Duodenal mucosa (tissue), 2 donors: ENCODE measurements at regions not wholly inside any gene's neighbourhood (a gene's known extent, or its start where the extent isn't known, plus 50 kb on each side); places are given as distances from the start of the nearest gene placed in this dataset.
"Not testable (repeated sequence)": the region's sequence is repeated elsewhere in the genome, so short reads cannot be mapped to it uniquely, and the experiment has no call there.

Experiments used
- H3K27ac ChIP-seq: one replicate; pipeline ENCODE4 v1.7.0; 2013; ENCODE audit warnings: low read depth, low read length
- H3K27me3 ChIP-seq, 2 donors: one replicate each; pipeline ENCODE4 v1.7.0; 2013; ENCODE audit warnings: low read length in 2 of 2, control low read depth in 1 of 2; ENCODE audit not compliant: insufficient read depth in 2 of 2, control insufficient read depth in 1 of 2
- H3K36me3 ChIP-seq, 2 donors: one replicate each; pipeline ENCODE4 v1.7.0; 2013; ENCODE audit warnings: low read length in 2 of 2, control low read depth in 1 of 2; ENCODE audit not compliant: insufficient read depth in 2 of 2, control insufficient read depth in 1 of 2
- H3K4me1 ChIP-seq, 2 donors: one replicate each; pipeline ENCODE4 v1.7.0; 2013; ENCODE audit warnings: low read length in 2 of 2, control low read depth in 1 of 2; ENCODE audit not compliant: insufficient read depth in 2 of 2, control insufficient read depth in 1 of 2
- H3K4me3 ChIP-seq, 2 donors: one replicate each; pipeline ENCODE4 v1.7.0; 2013; ENCODE audit warnings: low read length in 2 of 2, low read depth in 1 of 2
- H3K9ac ChIP-seq, 2 donors: one replicate each; pipeline ENCODE4 v1.7.0; 2013; ENCODE audit warnings: low read length in 2 of 2, low read depth in 1 of 2
- H3K9me3 ChIP-seq, 2 donors: one replicate each; pipeline ENCODE4 v1.7.0; 2013; ENCODE audit warnings: low read length in 2 of 2, control low read depth in 1 of 2; ENCODE audit not compliant: control insufficient read depth in 1 of 2

DNA sequence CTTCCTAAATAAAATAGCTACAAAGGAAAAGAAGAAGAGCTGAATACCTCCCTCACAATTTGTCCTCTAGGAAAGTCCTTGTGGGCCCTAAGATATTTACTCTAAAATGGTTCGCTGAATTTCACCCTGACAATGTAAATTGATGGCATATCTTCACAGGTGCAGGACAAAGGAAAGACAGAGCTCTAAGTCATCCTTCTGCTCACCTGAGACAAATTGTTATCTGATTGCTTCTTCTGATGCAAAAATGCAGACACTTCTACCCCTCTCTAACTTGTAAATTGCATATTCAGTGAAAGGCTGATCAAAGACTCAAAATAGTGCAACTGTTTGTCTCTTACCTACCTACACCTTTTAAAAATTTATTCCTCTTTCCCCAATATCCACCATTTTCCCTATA, 747.2 kb upstream of the PRR20A start:
- no peaks in the 10 kb centered on the region for H3K36me3 ChIP-seq
- H3K9ac ChIP-seq = no peak overlapping the region
- H3K4me1 ChIP-seq = no peaks in the 10 kb centered on the region
- H3K4me3 ChIP-seq = no peak overlapping the region
- H3K27ac ChIP-seq = no peak overlapping the region
- H3K9me3 ChIP-seq = peaks cover 0 to 6% of the 10 kb centered on the region in 2 donors
- H3K27me3 ChIP-seq = no peaks in the 10 kb centered on the region

DNA sequence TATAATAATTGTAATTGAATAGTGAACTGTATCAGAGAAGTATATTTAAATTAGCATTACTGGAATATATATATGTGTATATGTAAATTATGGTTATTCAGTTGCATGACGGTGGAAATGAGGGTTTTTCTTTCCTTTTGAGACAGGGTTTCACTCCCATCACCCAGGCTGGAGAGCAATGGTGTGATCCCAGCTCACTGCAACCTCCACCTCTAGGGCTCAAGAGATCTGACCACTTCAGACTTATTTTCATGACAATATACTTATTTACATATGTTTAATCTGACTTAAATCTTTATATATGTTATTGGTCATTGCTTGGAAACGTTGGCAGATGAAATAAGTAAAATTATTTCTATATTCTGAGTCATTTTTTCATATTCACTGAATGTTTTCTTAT, 744.4 kb upstream of the PRR20A start:
- H3K9me3 ChIP-seq = peaks cover 5 to 10% of the 10 kb centered on the region in 2 donors
- no peaks in the 10 kb centered on the region for H3K4me1 ChIP-seq
- H3K27ac ChIP-seq = no peak overlapping the region
- H3K9ac ChIP-seq = no peak overlapping the region
- H3K36me3 ChIP-seq = no peaks in the 10 kb centered on the region
- no peaks in the 10 kb centered on the region for H3K27me3 ChIP-seq
- H3K4me3 ChIP-seq = no peak overlapping the region

DNA sequence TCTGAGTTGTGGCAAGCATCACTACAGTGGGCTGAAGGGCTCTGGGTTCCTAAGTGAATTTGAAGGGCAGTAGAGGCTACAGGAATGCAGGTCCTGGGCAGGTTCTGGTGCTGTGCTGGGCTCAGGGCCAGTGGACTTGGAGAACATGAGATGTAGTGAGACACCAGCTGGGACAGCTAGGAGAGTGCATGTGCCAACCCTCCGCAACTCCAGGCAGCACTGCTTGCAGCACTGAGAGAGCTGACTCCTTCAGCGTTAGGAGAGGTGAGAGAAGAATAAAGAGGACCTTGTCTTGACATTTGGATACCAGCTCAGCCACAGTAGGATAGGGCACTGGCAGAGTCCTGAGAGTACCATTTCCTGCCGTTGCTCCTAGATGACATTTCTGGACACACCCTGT, 739.9 kb upstream of the PRR20A start:
- no peaks in the 10 kb centered on the region for H3K4me1 ChIP-seq

DNA sequence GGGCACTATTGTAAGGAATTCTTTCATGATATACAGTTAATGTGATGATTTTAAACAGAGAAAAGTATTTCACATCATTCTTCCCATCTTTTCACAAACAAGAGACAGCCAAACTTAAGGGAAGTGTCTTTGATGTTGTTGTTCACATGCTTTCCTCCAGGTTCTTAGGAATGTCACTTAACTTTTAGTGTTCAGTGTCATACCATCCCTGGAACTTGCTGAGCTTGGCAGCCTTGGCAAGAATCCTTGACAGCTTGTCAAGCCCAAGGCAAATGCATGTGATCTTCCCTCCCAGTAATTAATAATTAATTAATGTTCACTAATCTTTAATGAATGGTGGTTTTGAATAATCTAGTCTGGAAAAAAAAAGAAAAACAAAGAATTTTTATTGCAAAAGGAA, 727.9 kb upstream of the PRR20A start:
- H3K4me1 ChIP-seq = no peaks in the 10 kb centered on the region
- no peak overlapping the region for H3K27ac ChIP-seq
- no peak overlapping the region for H3K9ac ChIP-seq
- no peak overlapping the region for H3K4me3 ChIP-seq
- peaks cover 10 to 13% of the 10 kb centered on the region in 2 donors for H3K9me3 ChIP-seq
- no peaks in the 10 kb centered on the region for H3K36me3 ChIP-seq
- no peaks in the 10 kb centered on the region for H3K27me3 ChIP-seq

More for the DNA sequence above, 739.9 kb upstream of the PRR20A start:
- Histone ChIP-seq H3K27me3 (no peaks in the 10 kb centered on the region), H3K9me3 (peaks cover 20 to 30% of the 10 kb centered on the region in 2 donors), H3K36me3 (no peaks in the 10 kb centered on the region), H3K9ac (no peak overlapping the region), H3K4me3 (no peak overlapping the region), H3K27ac (no peak overlapping the region)

DNA sequence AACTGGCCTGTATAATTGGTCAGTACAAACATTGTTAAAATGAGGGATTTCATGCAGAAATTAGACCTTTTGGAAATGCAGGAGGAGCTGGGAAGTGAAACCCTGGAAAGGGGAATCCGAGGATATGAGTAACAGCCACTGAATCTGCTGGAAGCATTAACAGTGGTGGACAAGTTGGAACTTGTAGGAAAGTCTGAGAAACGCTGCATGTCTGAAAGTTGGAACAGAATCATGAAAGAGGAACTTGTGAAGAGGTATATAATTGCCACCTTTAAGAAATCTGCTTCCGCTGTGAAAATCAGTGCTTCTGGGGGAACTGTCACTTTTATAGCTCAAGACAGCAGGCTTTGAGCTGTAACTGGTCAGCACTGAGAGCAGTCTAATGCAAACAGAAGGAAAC, 716.5 kb upstream of the PRR20A start:
- Histone ChIP-seq H3K9ac (no peak overlapping the region), H3K9me3 (peaks cover 0 to 9% of the 10 kb centered on the region in 2 donors), H3K27me3 (no peaks in the 10 kb centered on the region), H3K36me3 (no peaks in the 10 kb centered on the region), H3K4me1 (no peaks in the 10 kb centered on the region), H3K4me3 (no peak overlapping the region), H3K27ac (no peak overlapping the region)

DNA sequence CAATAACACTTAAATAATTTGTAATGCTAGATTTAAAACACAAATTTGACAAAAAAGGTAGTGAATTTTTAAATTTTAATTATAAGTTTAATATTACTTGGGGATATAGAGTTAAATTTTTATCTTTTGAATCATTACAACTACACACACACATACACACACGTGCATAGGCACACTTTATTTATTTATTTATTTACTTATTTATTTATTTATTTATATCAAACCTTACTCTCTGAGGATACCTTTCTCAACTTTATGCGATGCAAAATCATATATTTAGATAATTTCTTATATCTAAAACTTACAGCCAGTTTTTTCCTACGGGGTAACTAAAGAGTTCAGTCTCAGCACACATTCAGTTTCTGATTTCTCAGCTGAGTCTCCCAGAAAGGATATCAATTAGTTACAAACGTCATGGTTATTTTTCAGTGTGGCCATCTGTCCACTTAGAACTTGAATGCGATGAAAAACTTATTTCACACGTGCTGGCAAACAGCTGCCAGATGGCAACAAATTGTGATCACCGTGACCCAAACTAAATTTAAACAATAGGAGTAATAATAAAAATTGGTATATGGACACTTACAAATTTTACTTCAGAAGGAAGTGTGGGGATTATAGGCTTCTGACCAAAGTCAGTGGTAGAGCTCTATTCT, 683.1 kb upstream of the PRR20A start:
- H3K9ac ChIP-seq = no peak overlapping the region
- H3K27ac ChIP-seq = no peak overlapping the region
- no peaks in the 10 kb centered on the region for H3K4me1 ChIP-seq
- peaks cover 0 to 8% of the 10 kb centered on the region in 2 donors for H3K9me3 ChIP-seq
- no peaks in the 10 kb centered on the region for H3K36me3 ChIP-seq
- no peak overlapping the region for H3K4me3 ChIP-seq
- no peaks in the 10 kb centered on the region for H3K27me3 ChIP-seq

DNA sequence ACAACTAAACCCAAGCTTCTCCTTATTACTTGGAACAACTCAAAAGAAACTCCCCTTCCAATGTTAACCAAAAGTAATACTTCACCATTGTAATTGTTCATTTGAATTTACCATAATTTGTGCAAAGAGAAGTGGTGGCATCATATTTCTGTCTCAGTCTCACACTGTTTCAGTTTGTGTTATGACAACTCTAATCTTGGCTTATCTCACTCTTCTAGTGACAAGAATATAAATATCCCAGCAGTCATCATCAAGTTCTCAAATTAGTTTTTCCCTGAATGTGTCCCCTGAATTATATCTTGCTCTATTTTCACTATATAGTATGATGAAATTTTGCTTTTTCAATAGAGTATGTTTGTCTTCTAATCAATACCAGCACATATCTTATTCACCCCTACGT, 681.4 kb upstream of the PRR20A start:
- H3K4me1 ChIP-seq = no peaks in the 10 kb centered on the region
- no peak overlapping the region for H3K9ac ChIP-seq
- H3K36me3 ChIP-seq = no peaks in the 10 kb centered on the region
- H3K27ac ChIP-seq = no peak overlapping the region
- H3K9me3 ChIP-seq = no peaks in the 10 kb centered on the region
- no peaks in the 10 kb centered on the region for H3K27me3 ChIP-seq
- no peak overlapping the region for H3K4me3 ChIP-seq

DNA sequence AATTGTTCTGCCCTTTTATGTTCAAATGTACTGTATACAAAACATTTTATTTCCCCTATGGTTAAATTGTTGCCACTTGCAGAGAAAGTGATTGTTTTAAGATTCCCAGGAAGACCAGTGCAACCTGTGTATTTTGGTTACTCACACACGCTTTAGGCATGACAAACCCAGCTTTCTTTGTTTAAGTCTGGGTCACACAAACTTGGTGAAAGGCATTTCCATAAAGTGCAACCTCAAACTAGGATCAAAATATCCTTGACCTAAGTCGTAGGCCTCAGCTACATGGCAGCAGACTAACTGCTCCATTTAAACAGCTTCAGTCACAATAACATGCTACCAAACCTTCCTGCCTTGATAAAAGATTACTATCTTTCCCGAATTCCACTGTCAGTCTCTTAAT, 639.0 kb upstream of the PRR20A start:
- H3K4me1 ChIP-seq = no peaks in the 10 kb centered on the region
- no peak overlapping the region for H3K9ac ChIP-seq
- peaks cover 9 to 12% of the 10 kb centered on the region in 2 donors for H3K9me3 ChIP-seq
- H3K27ac ChIP-seq = no peak overlapping the region
- no peaks in the 10 kb centered on the region for H3K27me3 ChIP-seq
- H3K36me3 ChIP-seq = no peaks in the 10 kb centered on the region
- H3K4me3 ChIP-seq = no peak overlapping the region

DNA sequence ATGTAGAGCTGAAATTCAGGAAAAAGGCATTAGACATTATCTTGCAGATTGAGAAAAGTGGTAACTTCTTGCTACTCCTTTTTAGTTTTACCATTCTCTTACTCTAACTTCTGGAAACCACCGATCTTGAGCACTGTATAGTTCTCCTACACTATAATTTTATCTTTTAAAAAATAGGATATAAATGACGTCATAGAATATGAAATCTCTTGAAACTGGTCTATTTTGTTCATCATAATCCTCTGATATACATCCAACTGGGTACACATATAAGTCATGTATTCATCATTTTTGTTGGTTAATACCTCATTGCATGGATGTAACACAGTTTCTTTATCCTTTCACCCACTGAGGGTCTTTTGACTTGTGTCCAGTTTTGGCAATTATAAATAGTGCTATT, 629.9 kb upstream of the PRR20A start:
- Histone ChIP-seq H3K9ac (no peak overlapping the region), H3K9me3 (peaks cover 0 to 5% of the 10 kb centered on the region in 2 donors), H3K4me3 (no peak overlapping the region), H3K36me3 (no peaks in the 10 kb centered on the region), H3K27ac (no peak overlapping the region), H3K4me1 (no peaks in the 10 kb centered on the region), H3K27me3 (no peaks in the 10 kb centered on the region)

DNA sequence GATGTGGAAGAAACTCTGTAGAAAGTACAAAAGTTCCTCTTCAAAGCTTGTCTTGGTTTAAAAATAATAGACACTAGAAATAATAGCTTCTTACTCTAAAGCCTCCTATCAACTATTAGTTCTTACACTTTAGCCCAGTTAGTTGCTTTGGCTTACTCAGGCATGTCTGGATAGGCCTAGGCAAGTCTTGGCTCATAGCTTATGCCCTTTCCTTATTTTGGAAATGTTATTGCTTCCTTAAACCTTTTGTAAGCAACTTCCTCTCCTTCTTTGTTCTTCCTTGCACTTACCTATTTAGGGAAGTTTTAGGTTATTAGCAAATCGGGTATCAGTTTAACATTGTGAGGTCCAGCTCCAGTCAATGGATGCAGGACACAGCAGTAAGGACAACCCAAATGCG, 628.4 kb upstream of the PRR20A start:
- H3K4me3 ChIP-seq, H3K36me3 ChIP-seq: not testable (repeated sequence)

DNA sequence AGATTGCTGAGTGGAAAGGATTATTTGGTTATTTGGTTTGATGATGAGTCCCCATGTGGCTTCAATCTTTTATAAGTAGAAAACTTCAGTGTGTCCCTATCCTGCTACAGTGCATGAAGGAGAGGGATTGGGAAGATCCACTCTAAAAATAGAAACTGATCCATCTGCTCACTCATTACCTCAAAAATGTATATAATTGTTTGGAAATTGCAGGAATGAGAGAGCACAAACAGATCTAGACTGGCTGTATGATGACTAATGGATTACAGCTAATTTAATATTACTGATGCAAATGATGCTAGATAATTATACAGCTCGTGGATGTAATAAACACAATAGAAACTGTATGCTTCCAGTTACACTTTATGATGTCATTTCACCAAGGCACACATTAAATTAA, 625.3 kb upstream of the PRR20A start:
- Histone ChIP-seq H3K4me3 (no peak overlapping the region), H3K9me3 (peaks cover 0 to 5% of the 10 kb centered on the region in 2 donors), H3K27me3 (no peaks in the 10 kb centered on the region), H3K9ac (no peak overlapping the region), H3K4me1 (no peaks in the 10 kb centered on the region), H3K27ac (no peak overlapping the region), H3K36me3 (no peaks in the 10 kb centered on the region)

More for the DNA sequence above, 628.4 kb upstream of the PRR20A start:
- H3K4me1 ChIP-seq, H3K9me3 ChIP-seq, H3K27me3 ChIP-seq, H3K9ac ChIP-seq, H3K27ac ChIP-seq: not testable (repeated sequence)
